H1 (cell line): ENCODE measurements at regions not wholly inside any gene's neighbourhood (a gene's known extent, or its start where the extent isn't known, plus 50 kb on each side); places are given as distances from the start of the nearest gene placed in this dataset.

Experiments used
- CREB1 ChIP-seq: IDR thresholded peaks from 2 replicates; pipeline ENCODE4 v1.6.1; 2012; ENCODE audit warnings: inconsistent platforms
- EGR1 ChIP-seq: IDR thresholded peaks from 2 replicates; pipeline ENCODE4 v1.6.1; 2011; ENCODE audit warnings: low read depth, low read length, borderline replicate concordance
- EP300 ChIP-seq, 2 experiments: IDR thresholded peaks; 1 replicate in 1 of 2; 2 replicates in 1 of 2; pipeline ENCODE4 v1.6.1; 2011 to 2012; ENCODE audit warnings: low read depth in 2 of 2, low read length in 2 of 2, mild to moderate bottlenecking in 2 of 2, borderline replicate concordance in 1 of 2, inconsistent platforms in 1 of 2, moderate library complexity in 1 of 2
- JUND ChIP-seq: IDR thresholded peaks from 2 replicates; pipeline ENCODE4 v1.6.1; 2011; ENCODE audit warnings: mild to moderate bottlenecking, improper control_type of control experiment, low read length
- PHF8 ChIP-seq: fragments of 200-600 bp; sonication (generic); conservative IDR thresholded peaks from 2 replicates; pipeline ENCODE4 v1.7.1; 2012; ENCODE audit warnings: low read depth, mild to moderate bottlenecking, inconsistent platforms, low read length, moderate library complexity
- POLR2A ChIP-seq, 2 experiments: IDR thresholded peaks; 1 replicate in 1 of 2; 2 replicates in 1 of 2; pipeline ENCODE4 v1.6.1; 2011; ENCODE audit warnings: low read depth in 2 of 2, low read length in 2 of 2, mild to moderate bottlenecking in 2 of 2; ENCODE audit errors: control extremely low read depth in 1 of 2
- POLR2AphosphoS5 ChIP-seq: IDR thresholded peaks from 2 replicates; pipeline ENCODE4 v1.6.1; 2011; ENCODE audit warnings: low read depth, low read length
- SRF ChIP-seq: IDR thresholded peaks from 2 replicates; pipeline ENCODE4 v1.6.1; 2011; ENCODE audit warnings: mild to moderate bottlenecking, low read depth, low read length, moderate library complexity
- TCF12 ChIP-seq: IDR thresholded peaks from 2 replicates; pipeline ENCODE4 v1.6.1; 2011; ENCODE audit warnings: low read depth, mild to moderate bottlenecking, low read length
- TF ChIP-seq, protein P1 (sequence below), 3 experiments: IDR thresholded peaks; 1 replicate in 2 of 3; 2 replicates in 1 of 3; pipeline versions ENCODE4 v1.5.1 to v1.6.1; 2011; ENCODE audit warnings: low read length in 3 of 3, mild to moderate bottlenecking in 3 of 3, inconsistent platforms in 2 of 3, low read depth in 1 of 3, moderate library complexity in 1 of 3; ENCODE audit not compliant: insufficient read depth in 1 of 3; ENCODE audit errors: control extremely low read depth in 1 of 3
- TF ChIP-seq, protein P2 (sequence below): IDR thresholded peaks from 2 replicates; pipeline ENCODE4 v1.6.1; 2012; ENCODE audit warnings: inconsistent platforms
- TF ChIP-seq, protein P3 (sequence below): IDR thresholded peaks from 2 replicates; pipeline ENCODE4 v1.6.1; 2011; ENCODE audit warnings: low read length, improper control_type of control experiment

DNA sequence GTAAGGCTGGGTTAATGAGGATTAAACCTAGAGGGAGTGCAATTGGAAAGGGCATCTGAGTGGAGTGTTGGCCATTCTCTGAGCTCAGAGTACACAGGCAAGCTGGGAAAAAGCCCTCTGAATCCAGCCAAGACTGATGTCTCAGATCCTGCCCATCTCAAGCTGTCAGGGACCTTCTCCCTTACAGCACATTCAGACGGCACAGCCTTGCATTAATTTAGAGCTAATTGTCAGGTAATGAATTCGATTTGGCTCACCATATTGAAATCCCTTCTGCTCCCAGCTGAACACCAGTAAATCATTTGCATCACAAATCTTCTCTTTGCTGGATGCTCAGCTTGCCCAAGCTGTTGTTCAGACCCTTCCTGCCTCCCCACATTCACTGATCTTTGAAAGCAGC, 399.3 kb upstream of the PODXL start:
- TF ChIP-seq, protein P1, sequence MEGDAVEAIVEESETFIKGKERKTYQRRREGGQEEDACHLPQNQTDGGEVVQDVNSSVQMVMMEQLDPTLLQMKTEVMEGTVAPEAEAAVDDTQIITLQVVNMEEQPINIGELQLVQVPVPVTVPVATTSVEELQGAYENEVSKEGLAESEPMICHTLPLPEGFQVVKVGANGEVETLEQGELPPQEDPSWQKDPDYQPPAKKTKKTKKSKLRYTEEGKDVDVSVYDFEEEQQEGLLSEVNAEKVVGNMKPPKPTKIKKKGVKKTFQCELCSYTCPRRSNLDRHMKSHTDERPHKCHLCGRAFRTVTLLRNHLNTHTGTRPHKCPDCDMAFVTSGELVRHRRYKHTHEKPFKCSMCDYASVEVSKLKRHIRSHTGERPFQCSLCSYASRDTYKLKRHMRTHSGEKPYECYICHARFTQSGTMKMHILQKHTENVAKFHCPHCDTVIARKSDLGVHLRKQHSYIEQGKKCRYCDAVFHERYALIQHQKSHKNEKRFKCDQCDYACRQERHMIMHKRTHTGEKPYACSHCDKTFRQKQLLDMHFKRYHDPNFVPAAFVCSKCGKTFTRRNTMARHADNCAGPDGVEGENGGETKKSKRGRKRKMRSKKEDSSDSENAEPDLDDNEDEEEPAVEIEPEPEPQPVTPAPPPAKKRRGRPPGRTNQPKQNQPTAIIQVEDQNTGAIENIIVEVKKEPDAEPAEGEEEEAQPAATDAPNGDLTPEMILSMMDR (IDR thresholded peaks at IDR 0.05; ENCODE audit: control extremely low read depth in 1 of 3, insufficient read depth in 1 of 3, low read depth in 1 of 3, low read length in 3 of 3), result no peak
- TF ChIP-seq, protein P2, sequence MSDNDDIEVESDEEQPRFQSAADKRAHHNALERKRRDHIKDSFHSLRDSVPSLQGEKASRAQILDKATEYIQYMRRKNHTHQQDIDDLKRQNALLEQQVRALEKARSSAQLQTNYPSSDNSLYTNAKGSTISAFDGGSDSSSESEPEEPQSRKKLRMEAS, result no peak
- TF ChIP-seq CREB1 (no peak), PHF8 (no peak), POLR2A (IDR thresholded peaks at IDR 0.05; ENCODE audit: control extremely low read depth in 1 of 2, low read depth in 2 of 2, low read length in 2 of 2) (no peak), POLR2AphosphoS5 (no peak), JUND (no peak), EGR1 (no peak), SRF (no peak), EP300 (IDR thresholded peaks at IDR 0.05; ENCODE audit: borderline replicate concordance in 1 of 2, low read depth in 2 of 2, low read length in 2 of 2) (no peak), TCF12 (no peak)
- TF ChIP-seq, protein P3, sequence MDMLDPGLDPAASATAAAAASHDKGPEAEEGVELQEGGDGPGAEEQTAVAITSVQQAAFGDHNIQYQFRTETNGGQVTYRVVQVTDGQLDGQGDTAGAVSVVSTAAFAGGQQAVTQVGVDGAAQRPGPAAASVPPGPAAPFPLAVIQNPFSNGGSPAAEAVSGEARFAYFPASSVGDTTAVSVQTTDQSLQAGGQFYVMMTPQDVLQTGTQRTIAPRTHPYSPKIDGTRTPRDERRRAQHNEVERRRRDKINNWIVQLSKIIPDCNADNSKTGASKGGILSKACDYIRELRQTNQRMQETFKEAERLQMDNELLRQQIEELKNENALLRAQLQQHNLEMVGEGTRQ, result no peak
